ENCODE measurements at regions not wholly inside any gene's neighbourhood (a gene's known extent, or its start where the extent isn't known, plus 50 kb on each side); places are given as distances from the start of the nearest gene placed in this dataset.
"Not testable (repeated sequence)": the region's sequence is repeated elsewhere in the genome, so short reads cannot be mapped to it uniquely, and the experiment has no call there.

GRCh38 chr2:208811885-208812284 is 405.3 kb downstream of the PTH2R start:
- DNase-seq: not testable (repeated sequence)

- no peak for DNase-seq
Observed at GRCh38 chr2:208819190-208819589, 412.6 kb downstream of the PTH2R start.

- DNase-seq: no peak
Observed at GRCh38 chr2:208820014-208820688, 413.6 kb downstream of the PTH2R start.

GRCh38 chr2:208827109-208827508 is 420.5 kb downstream of the PTH2R start:
- no peak for DNase-seq

GRCh38 chr2:208827549-208828221 is 421.1 kb downstream of the PTH2R start:
- DNase-seq: no peak

GRCh38 chr2:208830203-208830602 is 423.6 kb downstream of the PTH2R start:
- no peak for DNase-seq

GRCh38 chr2:208847651-208848050 is 441.1 kb downstream of the PTH2R start:
- no peak for DNase-seq

GRCh38 chr2:208854717-208855116 is 448.1 kb downstream of the PTH2R start:
- DNase-seq: no peak

- DNase-seq: no peak
Observed at GRCh38 chr2:208867374-208867773, 460.8 kb downstream of the PTH2R start.

GRCh38 chr2:208872591-208872990 is 466.0 kb downstream of the PTH2R start:
- no peak for DNase-seq

GRCh38 chr2:208879666-208880065 is 473.1 kb downstream of the PTH2R start:
- DNase-seq: no peak

- no peak for DNase-seq
Observed at GRCh38 chr2:208880171-208880570, 473.6 kb downstream of the PTH2R start.

- no peak for DNase-seq
Observed at GRCh38 chr2:208890486-208890885, 483.9 kb downstream of the PTH2R start.

- DNase-seq: no peak
Observed at GRCh38 chr2:208892203-208892602, 485.6 kb downstream of the PTH2R start.

GRCh38 chr2:208906330-208906729 is 499.7 kb downstream of the PTH2R start:
- DNase-seq: no peak

- no peak for DNase-seq
Observed at GRCh38 chr2:208915401-208915800, 508.4 kb upstream of the MAP2 start.

GRCh38 chr2:208916881-208917280 is 507.0 kb upstream of the MAP2 start:
- no peak for DNase-seq

- DNase-seq: not testable (repeated sequence)
Observed at GRCh38 chr2:208921358-208921757, 502.5 kb upstream of the MAP2 start.

GRCh38 chr2:208927867-208928266 is 496.0 kb upstream of the MAP2 start:
- DNase-seq: no peak

- DNase-seq: no peak
Observed at GRCh38 chr2:208929139-208929864, 494.5 kb upstream of the MAP2 start.

GRCh38 chr2:208929894-208930427 is 493.9 kb upstream of the MAP2 start:
- DNase-seq: no peak

GRCh38 chr2:208935531-208935930 is 488.3 kb upstream of the MAP2 start:
- no peak for DNase-seq

GRCh38 chr2:208937521-208937920 is 486.3 kb upstream of the MAP2 start:
- no peak for DNase-seq

- no peak for DNase-seq
Observed at GRCh38 chr2:208939852-208940251, 484.0 kb upstream of the MAP2 start.
